ENCODE measurements at regions not wholly inside any gene's neighbourhood (a gene's known extent, or its start where the extent isn't known, plus 50 kb on each side); places are given as distances from the start of the nearest gene placed in this dataset.
A peak's percentile ranks its signal among the peaks of the same experiment; 100 is the strongest.

DNA sequence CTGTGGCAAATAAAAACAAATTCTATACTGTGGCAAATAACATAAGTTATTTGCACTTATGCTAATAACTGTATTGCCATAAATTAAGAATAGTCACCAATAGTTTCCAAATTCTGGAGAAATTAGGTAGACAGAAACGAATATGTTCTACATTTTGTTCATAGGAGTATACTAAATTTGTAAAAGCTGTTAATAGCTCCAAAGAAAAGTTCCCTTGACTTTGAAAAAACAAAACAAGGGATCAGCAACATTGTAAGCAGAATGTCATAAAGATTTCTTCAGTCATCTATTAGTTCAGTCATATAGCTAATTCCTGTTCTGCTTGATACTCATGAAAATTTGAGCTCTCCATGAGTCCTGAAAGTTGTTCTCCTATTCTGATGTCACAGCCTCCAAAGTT, 1472.8 kb downstream of the C4orf33 start:
- no peaks in the 10 kb centered on the region for H3K27me3 ChIP-seq (ENCODE audit: control insufficient read depth, insufficient read depth, low read length)
- no peak for DNase-seq (ENCODE audit: low read depth in 4 of 6, low spot score in 6 of 6)
- peaks cover 5% of the 10 kb centered on the region for H3K9me3 ChIP-seq (ENCODE audit: control insufficient read depth, insufficient read depth, low read length)
- no peaks in the 10 kb centered on the region for H3K4me1 ChIP-seq (ENCODE audit: control insufficient read depth, insufficient read depth, low read length)
- no peaks in the 10 kb centered on the region for H3K36me3 ChIP-seq (ENCODE audit: control insufficient read depth, insufficient read depth, low read length)
- no peak overlapping the region for H3K27ac ChIP-seq (ENCODE audit: low read depth, low read length)
- WGBS (ENCODE audit: insufficient coverage) = no CpG with 5 or more reads among the region's 1 CpG
- no peak overlapping the region for H3K4me3 ChIP-seq (ENCODE audit: low read depth, low read length)

DNA sequence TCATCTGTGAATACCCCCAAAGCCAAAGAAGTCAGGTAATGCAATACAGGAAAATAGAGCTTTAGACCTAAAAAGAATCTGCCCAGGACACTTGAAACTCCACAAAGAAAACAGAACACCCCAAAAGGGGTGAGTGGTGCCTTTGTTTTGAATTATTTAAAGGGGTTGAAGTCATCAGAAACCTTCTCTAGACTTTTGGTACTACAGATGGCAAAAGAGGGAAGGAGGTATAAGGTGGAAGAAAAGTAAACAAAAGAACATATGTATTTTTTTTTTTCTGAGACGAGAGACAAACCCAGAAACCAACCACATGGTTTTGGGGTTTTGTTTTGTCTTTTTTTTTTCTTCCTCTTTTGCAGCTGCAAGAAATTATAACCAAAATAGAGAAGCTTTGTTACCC, 1477.8 kb downstream of the C4orf33 start:
- Histone ChIP-seq H3K27me3 (ENCODE audit: control insufficient read depth, insufficient read depth, low read length) (no peaks in the 10 kb centered on the region), H3K27ac (ENCODE audit: low read depth, low read length) (no peak overlapping the region), H3K36me3 (ENCODE audit: control insufficient read depth, insufficient read depth, low read length) (no peaks in the 10 kb centered on the region), H3K4me1 (ENCODE audit: control insufficient read depth, insufficient read depth, low read length) (no peaks in the 10 kb centered on the region), H3K9me3 (ENCODE audit: control insufficient read depth, insufficient read depth, low read length) (peaks cover 3% of the 10 kb centered on the region), H3K4me3 (ENCODE audit: low read depth, low read length) (no peak overlapping the region)
- no CpG with 5 or more reads among the region's 1 CpG for WGBS (ENCODE audit: insufficient coverage)
- no peak for DNase-seq (ENCODE audit: low read depth in 4 of 6, low spot score in 6 of 6)

DNA sequence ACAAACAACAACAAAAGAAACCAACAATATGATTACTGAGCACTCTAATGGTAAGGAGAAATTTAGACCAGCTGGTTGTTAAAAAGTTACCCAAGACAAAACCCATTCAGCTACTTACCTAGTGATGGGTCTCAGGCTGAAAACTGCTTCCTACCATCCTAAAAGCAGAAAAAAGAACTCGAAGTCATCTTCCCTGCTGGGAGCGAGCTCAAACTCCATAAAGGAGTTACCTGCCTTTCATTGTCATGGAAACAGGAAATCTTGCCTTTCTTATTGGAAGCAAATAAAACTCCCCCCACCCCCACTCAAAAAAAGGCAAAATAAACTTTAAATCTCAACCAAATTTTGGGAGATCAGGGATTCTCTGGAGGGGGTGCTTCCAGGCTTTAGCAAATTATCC, 1478.3 kb downstream of the C4orf33 start:
- H3K9me3 ChIP-seq (ENCODE audit: control insufficient read depth, insufficient read depth, low read length) = no peaks in the 10 kb centered on the region
- H3K27ac ChIP-seq (ENCODE audit: low read depth, low read length) = no peak overlapping the region
- no peaks in the 10 kb centered on the region for H3K4me1 ChIP-seq (ENCODE audit: control insufficient read depth, insufficient read depth, low read length)
- WGBS (ENCODE audit: insufficient coverage) = 33% methylated on average over 1 of the region's 2 CpGs
- H3K36me3 ChIP-seq (ENCODE audit: control insufficient read depth, insufficient read depth, low read length) = no peaks in the 10 kb centered on the region
- H3K27me3 ChIP-seq (ENCODE audit: control insufficient read depth, insufficient read depth, low read length) = no peaks in the 10 kb centered on the region
- no peak for DNase-seq (ENCODE audit: low read depth in 4 of 6, low spot score in 6 of 6)
- no peak overlapping the region for H3K4me3 ChIP-seq (ENCODE audit: low read depth, low read length)

DNA sequence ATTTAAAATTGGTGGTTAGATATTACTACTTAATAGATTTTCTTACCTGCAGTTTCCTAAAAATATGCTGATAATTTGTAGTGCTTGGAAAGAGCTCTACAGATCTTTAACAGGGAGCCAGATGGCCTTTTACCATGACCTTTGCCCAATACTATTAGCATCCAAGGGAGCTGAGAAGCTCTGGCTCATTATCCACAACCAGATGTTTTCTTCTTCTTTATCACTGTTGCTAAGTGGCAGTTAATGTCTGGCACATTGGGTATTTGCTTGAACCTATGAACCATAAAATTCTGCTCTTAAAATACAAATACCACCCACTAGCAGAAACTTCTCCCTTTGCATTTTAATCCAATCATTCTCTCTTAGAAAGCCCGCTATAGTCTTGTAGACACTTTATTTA, 1480.3 kb downstream of the C4orf33 start:
- peak in 2 of 6 donors; percentile 32 to 78 for DNase-seq (ENCODE audit: low read depth in 4 of 6, low spot score in 6 of 6)
- H3K27ac ChIP-seq (ENCODE audit: low read depth, low read length) = no peak overlapping the region
- H3K9me3 ChIP-seq (ENCODE audit: control insufficient read depth, insufficient read depth, low read length) = no peaks in the 10 kb centered on the region
- WGBS (ENCODE audit: insufficient coverage) = no CpG with 5 or more reads among the region's 1 CpG
- no peaks in the 10 kb centered on the region for H3K36me3 ChIP-seq (ENCODE audit: control insufficient read depth, insufficient read depth, low read length)
- H3K4me3 ChIP-seq (ENCODE audit: low read depth, low read length) = no peak overlapping the region
- H3K27me3 ChIP-seq (ENCODE audit: control insufficient read depth, insufficient read depth, low read length) = no peaks in the 10 kb centered on the region
- no peaks in the 10 kb centered on the region for H3K4me1 ChIP-seq (ENCODE audit: control insufficient read depth, insufficient read depth, low read length)

DNA sequence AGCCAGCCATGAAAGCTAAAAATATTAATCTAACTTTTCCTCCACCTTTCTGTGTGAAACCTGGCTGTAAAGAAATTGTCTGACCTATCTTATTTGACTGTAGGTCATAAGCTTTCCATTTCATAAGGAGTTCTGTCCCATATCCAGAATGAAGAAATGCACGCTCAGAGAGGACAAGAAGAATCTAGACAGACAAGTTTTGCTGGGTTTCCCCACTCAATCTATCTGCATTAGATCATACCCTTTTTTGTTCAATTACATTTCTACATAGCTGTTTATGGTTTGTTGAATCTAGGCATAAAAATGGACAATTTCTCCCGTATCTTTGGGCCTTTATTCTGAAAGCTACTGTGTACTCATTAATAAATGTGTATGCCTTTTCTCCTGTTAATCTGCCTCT, 1495.1 kb downstream of the C4orf33 start:
- H3K27me3 ChIP-seq (ENCODE audit: control insufficient read depth, insufficient read depth, low read length) = no peaks in the 10 kb centered on the region
- DNase-seq (ENCODE audit: low read depth in 4 of 6, low spot score in 6 of 6) = no peak
- WGBS (ENCODE audit: insufficient coverage) = no CpG with 5 or more reads among the region's 2 CpGs
- H3K4me3 ChIP-seq (ENCODE audit: low read depth, low read length) = no peak overlapping the region
- no peaks in the 10 kb centered on the region for H3K9me3 ChIP-seq (ENCODE audit: control insufficient read depth, insufficient read depth, low read length)
- H3K36me3 ChIP-seq (ENCODE audit: control insufficient read depth, insufficient read depth, low read length) = no peaks in the 10 kb centered on the region
- H3K4me1 ChIP-seq (ENCODE audit: control insufficient read depth, insufficient read depth, low read length) = no peaks in the 10 kb centered on the region
- no peak overlapping the region for H3K27ac ChIP-seq (ENCODE audit: low read depth, low read length)

DNA sequence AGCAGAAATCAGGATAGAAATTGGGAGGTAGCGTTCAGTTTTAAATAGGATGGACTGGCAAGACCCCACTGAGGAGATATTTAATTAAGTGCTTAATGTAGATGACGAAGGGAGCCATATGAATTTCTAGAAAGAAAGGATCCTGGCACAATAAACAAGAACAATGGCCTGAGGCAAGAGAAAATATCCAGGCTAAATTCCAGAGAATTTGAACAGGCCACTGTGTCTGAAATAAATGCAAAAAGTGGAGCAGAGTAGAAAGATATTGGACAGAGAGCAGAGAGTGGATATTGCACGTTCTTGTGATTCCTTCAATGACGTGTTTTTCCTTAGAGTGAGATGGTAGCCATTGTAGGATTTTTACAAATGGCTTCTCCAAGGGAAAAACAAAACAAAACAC, 1504.8 kb downstream of the C4orf33 start:
- no peaks in the 10 kb centered on the region for H3K27me3 ChIP-seq (ENCODE audit: control insufficient read depth, insufficient read depth, low read length)
- no peak overlapping the region for H3K27ac ChIP-seq (ENCODE audit: low read depth, low read length)
- H3K4me1 ChIP-seq (ENCODE audit: control insufficient read depth, insufficient read depth, low read length) = no peaks in the 10 kb centered on the region
- no peaks in the 10 kb centered on the region for H3K36me3 ChIP-seq (ENCODE audit: control insufficient read depth, insufficient read depth, low read length)
- peaks cover 1% of the 10 kb centered on the region for H3K9me3 ChIP-seq (ENCODE audit: control insufficient read depth, insufficient read depth, low read length)
- WGBS (ENCODE audit: insufficient coverage) = 85% methylated on average over 3 of the region's 4 CpGs
- DNase-seq (ENCODE audit: low read depth in 4 of 6, low spot score in 6 of 6) = no peak
- H3K4me3 ChIP-seq (ENCODE audit: low read depth, low read length) = no peak overlapping the region

DNA sequence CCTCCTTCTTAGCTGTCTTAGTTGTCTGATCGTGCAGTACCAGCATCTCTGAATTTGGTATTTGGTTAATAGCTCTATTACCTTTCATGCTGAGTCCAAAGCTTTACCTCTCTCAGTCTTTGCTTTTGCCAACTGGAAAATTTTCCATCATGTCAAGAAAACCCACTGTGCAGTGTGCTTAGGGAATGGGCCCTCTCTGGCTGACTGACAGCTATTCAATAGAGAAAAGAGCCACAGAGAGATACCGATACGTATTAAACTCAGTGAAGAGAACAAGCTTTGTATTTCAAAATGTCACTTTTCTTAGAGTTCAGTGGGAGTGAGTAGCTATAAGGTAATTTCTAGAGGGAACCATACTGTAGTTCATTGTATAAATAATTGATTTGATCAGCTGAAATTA, 1507.1 kb downstream of the C4orf33 start:
- 88% methylated on average over 2 of the region's 3 CpGs for whole genome bisulfite sequencing (ENCODE audit: insufficient coverage)
- no peaks in the 10 kb centered on the region for H3K36me3 ChIP-seq (ENCODE audit: control insufficient read depth, insufficient read depth, low read length)
- H3K4me3 ChIP-seq (ENCODE audit: low read depth, low read length) = no peak overlapping the region
- no peaks in the 10 kb centered on the region for H3K9me3 ChIP-seq (ENCODE audit: control insufficient read depth, insufficient read depth, low read length)
- no peaks in the 10 kb centered on the region for H3K4me1 ChIP-seq (ENCODE audit: control insufficient read depth, insufficient read depth, low read length)
- no peak overlapping the region for H3K27ac ChIP-seq (ENCODE audit: low read depth, low read length)
- H3K27me3 ChIP-seq (ENCODE audit: control insufficient read depth, insufficient read depth, low read length) = no peaks in the 10 kb centered on the region
- DNase-seq (ENCODE audit: low read depth in 4 of 6, low spot score in 6 of 6) = peak in 2 of 6 donors; percentile 9 to 37

DNA sequence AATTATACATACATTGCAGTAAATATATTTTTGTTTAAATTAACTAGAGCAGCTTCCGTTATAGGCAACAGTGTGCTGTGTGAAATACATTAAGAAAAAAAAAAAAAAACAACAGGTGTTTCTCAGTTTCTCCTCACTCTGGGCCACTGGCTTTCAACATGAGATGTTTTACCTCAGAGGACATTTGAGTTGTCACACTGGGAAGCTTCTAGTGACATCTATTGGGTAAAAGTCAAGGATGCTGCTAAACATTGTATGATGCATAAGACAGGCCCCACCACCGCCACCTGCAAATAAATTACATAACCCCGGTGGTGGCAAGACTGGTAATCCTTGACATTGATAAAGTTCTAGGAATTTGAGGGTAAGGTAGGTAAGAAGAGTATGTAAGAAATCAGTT, 1512.2 kb downstream of the C4orf33 start:
- WGBS (ENCODE audit: insufficient coverage) = no CpG with 5 or more reads among the region's 3 CpGs
- Histone ChIP-seq H3K27ac (ENCODE audit: low read depth, low read length) (no peak overlapping the region), H3K36me3 (ENCODE audit: control insufficient read depth, insufficient read depth, low read length) (no peaks in the 10 kb centered on the region), H3K27me3 (ENCODE audit: control insufficient read depth, insufficient read depth, low read length) (no peaks in the 10 kb centered on the region), H3K9me3 (ENCODE audit: control insufficient read depth, insufficient read depth, low read length) (no peaks in the 10 kb centered on the region), H3K4me1 (ENCODE audit: control insufficient read depth, insufficient read depth, low read length) (no peaks in the 10 kb centered on the region), H3K4me3 (ENCODE audit: low read depth, low read length) (no peak overlapping the region)
- no peak for DNase-seq (ENCODE audit: low read depth in 4 of 6, low spot score in 6 of 6)

DNA sequence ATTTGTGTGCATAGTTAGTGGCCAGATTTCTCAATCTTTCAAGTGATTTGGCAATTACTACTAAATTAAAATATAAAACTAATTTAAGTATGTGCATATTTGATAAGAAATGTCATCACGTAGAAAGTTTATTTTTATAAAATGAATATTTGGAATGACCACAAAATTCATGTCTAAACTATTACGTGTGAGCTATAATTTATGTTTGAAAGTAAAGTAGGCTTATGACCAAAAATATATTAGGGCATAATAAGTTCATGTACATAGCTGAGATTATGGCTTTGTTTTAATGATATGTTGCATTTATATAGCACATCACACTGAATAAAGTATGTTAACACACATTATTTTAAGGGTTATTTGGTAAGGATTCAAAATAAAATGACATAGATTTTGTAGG, 1532.6 kb downstream of the C4orf33 start:
- Histone ChIP-seq H3K4me3 (ENCODE audit: low read depth, low read length) (no peak overlapping the region), H3K27me3 (ENCODE audit: control insufficient read depth, insufficient read depth, low read length) (no peaks in the 10 kb centered on the region), H3K9me3 (ENCODE audit: control insufficient read depth, insufficient read depth, low read length) (no peaks in the 10 kb centered on the region), H3K36me3 (ENCODE audit: control insufficient read depth, insufficient read depth, low read length) (no peaks in the 10 kb centered on the region), H3K27ac (ENCODE audit: low read depth, low read length) (no peak overlapping the region), H3K4me1 (ENCODE audit: control insufficient read depth, insufficient read depth, low read length) (no peaks in the 10 kb centered on the region)
- no CpG with 5 or more reads among the region's 2 CpGs for WGBS (ENCODE audit: insufficient coverage)
- DNase-seq (ENCODE audit: low read depth in 4 of 6, low spot score in 6 of 6) = no peak

DNA sequence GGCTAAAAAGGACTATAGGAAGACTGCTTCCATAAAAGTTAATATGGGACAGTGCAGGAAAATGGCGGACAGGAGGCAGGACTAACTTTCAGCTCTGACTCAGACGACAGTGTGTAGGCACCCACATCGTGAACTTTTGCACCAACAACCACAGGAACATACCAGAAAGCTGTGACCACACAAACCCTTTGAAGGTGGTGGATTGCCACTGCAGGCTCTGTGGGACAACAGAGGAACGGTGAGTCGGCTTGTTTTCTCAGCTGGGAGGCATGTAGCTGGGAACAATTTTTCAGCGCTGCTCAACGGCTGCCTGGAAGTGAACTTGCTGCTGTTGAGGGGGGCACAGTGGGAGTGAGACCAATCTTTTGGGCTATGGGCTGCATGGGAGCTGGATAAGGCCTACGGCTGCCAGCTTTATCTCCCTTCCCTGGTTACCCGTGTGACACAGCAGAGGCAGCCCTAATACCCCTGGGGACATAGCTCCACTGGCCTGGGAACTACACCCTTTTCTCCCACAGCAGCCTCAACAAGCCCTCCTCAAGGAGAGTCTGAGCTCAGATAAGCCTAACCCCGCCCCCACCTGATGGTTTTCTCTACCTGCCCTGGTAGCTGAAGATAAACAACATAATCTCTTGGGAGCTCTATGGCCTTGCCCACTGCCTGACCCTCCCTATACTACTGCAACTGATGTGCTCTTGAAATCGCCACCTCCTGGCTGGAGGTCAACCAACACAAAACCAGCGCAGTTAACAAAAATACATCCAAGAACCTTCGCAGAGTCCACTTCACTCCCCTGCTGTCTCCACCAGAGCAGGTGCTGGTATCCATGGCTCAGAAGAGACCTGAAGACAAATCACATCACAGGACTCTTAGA, 1537.0 kb downstream of the C4orf33 start:
- no peak for DNase-seq (ENCODE audit: low read depth in 4 of 6, low spot score in 6 of 6)
- Histone ChIP-seq H3K27ac (ENCODE audit: low read depth, low read length) (no peak overlapping the region), H3K9me3 (ENCODE audit: control insufficient read depth, insufficient read depth, low read length) (no peaks in the 10 kb centered on the region), H3K27me3 (ENCODE audit: control insufficient read depth, insufficient read depth, low read length) (no peaks in the 10 kb centered on the region), H3K4me1 (ENCODE audit: control insufficient read depth, insufficient read depth, low read length) (no peaks in the 10 kb centered on the region), H3K4me3 (ENCODE audit: low read depth, low read length) (no peak overlapping the region), H3K36me3 (ENCODE audit: control insufficient read depth, insufficient read depth, low read length) (no peaks in the 10 kb centered on the region)
- WGBS (ENCODE audit: insufficient coverage) = 92% methylated on average over 12 of the region's 13 CpGs

Measured in spinal cord (tissue), 9 donors.